ENCODE measurements at regions not wholly inside any gene's neighbourhood (a gene's known extent, or its start where the extent isn't known, plus 50 kb on each side); places are given as distances from the start of the nearest gene placed in this dataset.
"Not testable (repeated sequence)": the region's sequence is repeated elsewhere in the genome, so short reads cannot be mapped to it uniquely, and the experiment has no call there.

DNA sequence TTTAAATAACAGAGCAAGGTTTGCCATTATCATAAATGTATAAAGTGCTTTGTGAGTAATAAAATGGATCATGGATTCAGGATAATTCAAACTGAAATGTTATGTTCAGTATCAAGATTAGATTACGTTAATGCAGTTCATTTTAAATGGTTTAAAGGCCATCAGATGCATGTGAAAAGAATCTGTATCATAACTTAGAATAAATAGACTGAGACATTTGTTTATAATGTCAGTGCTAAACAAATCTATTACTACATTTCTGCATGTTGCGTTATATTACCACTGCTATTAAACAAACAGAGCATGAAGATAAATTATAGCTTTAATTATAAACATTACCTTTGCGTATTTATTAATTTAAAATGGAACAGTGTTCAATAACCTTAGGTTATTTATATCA, 160.2 kb downstream of the TOX3 start:
- DNase-seq: no peak

GRCh38 chr16:52384378-52384777, 162.6 kb downstream of the TOX3 start:
- no peak for DNase-seq

GRCh38 chr16:52383640-52384292, 163.2 kb downstream of the TOX3 start:
- no peak for DNase-seq

DNA sequence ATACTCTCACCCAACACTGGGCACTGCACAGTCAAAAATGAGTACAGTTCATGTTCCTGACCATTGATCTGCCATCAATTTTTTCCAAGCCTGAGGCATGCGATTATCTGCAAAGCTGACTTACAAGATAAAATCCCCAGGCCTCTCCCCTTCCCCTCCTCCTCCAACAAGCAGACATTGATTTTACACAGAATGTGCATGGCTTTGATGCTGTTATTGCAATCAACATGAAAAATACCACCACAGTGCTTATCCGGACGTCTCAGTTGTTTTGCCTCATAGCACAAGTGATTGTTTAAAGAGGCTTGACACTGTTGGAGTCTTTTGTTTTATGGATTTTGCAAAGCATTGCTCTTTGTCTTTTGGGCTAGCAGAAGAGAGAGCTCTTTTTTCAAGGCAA, 163.8 kb downstream of the TOX3 start:
- no peak for DNase-seq

DNA sequence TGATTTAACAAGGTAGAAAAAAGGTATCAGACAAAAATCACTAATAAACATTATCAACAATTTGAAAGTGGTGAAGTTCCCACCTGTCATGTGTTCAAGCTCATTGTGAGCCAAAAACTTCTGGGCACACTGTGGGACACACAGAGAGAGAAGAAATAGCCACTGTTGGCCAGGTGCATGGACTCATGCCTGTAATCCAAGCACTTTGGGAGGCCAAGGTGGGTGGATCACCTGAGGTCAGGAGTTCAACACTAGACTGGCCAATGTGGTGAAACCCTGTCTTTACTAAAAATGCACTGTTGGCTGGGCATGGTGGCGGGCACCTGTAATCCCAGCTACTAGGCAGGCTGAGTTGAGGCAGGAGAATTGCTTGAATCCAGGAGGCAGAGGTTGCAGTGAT, 167.4 kb downstream of the TOX3 start:
- DNase-seq: no peak

GRCh38 chr16:52376676-52377280, 170.2 kb downstream of the TOX3 start:
- no peak for DNase-seq

DNA sequence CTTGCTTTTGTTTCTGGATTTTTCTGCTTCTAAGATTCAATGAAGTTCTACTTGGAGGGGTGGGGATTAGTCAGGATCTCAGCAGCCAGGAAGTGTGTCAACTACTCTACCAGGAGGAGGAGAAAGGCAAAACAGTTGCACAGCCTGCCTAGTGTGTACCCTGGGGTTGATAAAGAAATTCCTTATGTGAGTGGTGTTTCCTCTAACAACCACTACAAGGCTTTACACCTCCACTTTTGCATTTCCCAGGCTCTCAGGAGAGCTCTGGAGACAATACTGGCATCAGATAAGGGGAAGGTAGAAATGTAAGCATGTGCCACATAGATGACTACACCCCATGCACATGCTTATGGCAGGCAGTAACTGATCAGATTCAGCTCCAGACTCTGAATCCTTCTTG, 174.6 kb downstream of the TOX3 start:
- no peak for DNase-seq

DNA sequence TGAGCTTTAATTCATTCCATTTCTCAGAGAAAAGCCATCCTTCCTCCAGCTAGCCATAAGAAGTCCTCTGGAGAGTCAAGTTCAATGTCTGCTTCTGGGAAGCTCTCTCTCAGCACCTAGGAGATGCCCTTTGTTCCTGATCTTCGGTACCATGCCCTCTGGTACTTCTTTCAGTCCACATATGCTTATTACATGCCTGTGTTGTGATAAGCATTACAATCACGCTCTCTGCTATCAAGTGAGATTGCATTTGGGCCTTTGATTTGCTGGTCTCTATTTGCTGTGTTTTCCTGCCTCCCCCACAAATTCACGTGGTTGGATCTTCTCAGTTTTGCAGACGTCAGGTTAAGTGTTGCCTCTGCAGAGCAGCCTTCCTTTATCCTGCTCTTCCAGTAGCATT, 178.1 kb downstream of the TOX3 start:
- DNase-seq: no peak

DNA sequence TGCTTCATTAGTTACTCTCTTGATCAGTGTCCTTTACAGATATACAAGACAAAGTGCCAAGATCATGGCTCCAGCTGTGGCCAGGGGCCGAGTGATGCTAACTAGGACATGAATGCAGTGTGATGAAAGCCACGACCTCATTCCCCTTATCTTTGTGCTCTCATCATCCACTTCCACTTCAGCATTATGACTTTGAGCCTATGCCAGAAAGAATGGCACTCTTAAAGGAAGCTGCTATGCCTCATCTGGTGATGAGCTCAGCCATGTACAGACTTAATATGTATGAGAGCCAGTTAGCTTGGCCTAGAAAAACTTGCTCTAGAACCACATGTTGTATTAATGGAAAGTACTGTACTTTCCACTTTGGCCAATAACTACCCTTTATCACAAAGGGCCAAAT, 179.1 kb downstream of the TOX3 start:
- no peak for DNase-seq

DNA sequence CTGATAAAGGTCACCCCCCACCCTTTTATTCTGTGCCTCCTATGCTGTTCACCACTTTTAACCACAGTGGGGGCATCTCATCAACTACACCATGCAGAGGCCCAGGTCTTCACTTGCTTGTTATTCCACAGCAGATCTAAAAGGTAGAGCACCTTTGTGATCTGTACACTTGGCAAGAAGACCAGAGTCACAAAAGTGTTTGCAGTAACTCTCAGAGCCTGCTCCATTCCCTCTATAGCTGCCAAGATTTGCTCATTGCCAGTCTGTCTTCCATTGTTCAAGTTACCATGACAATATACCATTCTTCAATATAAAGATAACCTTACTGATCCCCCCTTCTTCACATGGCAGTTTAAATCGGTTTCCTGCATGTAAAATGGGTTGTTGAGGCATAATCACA, 180.0 kb downstream of the TOX3 start:
- DNase-seq: no peak

DNA sequence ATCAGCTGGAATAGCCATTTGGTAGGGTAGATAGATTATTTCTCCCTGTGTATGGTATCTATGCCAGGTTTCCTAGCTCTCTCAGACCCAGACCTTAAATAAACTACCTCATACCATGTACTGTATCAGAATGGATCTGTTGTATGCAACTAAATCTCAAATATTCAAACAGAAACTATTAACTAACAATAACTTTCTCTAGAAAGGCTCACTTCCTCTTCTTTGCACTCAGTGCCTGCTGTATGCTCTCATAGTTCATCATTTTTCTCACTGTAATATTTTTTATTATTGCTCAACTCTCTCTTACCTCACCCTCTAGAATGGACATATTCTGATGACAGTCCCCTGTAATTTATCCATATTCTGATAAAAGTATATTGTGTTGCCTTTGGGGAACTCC, 182.4 kb downstream of the TOX3 start:
- no peak for DNase-seq

- DNase-seq: no peak
These were observed 183.9 kb downstream of the TOX3 start for GRCh38 chr16:52363082-52363481.

- no peak for DNase-seq
These were observed 189.2 kb downstream of the TOX3 start for GRCh38 chr16:52357711-52358110.

DNA sequence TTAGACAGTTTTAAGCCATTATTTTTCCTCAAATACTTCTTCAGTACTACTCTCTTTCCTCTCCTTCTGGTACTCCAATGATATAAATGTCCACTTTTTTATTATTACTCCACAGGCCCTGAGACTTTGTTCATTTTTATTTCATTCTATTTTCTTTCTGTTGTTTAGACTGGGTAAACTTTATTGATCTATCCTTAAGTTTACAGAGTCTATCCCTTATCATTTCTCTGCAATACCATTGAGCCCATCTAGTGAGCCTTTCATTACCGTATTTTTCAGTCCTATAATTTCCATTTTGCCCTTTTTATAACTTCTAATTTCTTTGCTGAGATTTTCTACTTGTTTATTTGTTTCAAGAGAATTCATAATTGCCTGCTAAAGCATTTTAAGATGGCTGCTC, 193.7 kb downstream of the TOX3 start:
- no peak for DNase-seq

- DNase-seq: no peak
These were observed 195.5 kb downstream of the TOX3 start for GRCh38 chr16:52351451-52351850.

DNA sequence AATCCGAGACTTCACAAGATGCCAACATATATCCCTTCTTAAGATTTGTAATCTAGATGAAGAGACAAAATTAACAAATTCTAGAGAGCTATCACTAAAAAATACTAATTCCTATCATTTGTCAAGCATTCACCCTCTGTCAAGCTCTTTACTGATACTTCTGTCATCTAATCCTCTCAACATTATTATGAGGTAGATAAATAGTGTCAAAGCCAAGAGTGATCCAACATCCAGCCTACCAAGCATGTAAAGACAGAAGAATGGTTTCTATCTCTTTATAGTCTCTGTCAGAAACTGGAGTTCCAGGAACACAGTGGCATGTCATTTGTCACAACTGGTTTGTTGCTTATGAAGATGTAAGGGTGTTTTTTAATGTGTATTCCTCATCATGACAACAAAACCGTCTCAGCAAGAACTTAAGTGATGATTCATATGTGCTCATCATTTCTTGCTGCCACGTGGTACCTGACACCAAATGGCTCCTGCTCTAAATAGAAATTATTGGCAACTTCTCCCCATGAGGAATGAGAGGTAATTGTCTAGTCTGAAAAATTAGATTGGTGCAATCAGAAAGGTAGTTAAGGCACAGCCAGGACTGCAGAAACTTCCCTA, 196.8 kb downstream of the TOX3 start:
- DNase-seq: no peak

DNA sequence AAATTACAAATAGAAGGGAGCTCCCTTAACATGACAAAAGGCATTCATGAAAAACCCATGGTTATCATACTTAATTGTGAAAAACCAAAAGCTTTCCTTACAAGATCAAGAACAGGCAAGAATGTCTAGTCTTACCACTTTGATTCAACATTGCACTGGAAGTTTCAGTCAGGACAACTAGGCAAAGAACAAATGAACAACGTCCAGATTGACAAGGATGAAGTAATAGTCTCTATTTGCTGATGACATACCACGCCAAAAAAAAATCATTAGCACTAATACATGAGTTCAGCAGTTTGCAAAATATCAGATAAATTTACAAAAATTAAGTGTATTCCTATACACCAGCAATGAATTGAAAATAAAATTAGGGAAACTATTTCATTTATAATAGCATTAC, 200.2 kb downstream of the TOX3 start:
- no peak for DNase-seq

GRCh38 chr16:52333673-52334072, 213.3 kb downstream of the TOX3 start:
- DNase-seq: not testable (repeated sequence)

- DNase-seq: no peak
These were observed 226.0 kb downstream of the TOX3 start for GRCh38 chr16:52320930-52321439.

DNA sequence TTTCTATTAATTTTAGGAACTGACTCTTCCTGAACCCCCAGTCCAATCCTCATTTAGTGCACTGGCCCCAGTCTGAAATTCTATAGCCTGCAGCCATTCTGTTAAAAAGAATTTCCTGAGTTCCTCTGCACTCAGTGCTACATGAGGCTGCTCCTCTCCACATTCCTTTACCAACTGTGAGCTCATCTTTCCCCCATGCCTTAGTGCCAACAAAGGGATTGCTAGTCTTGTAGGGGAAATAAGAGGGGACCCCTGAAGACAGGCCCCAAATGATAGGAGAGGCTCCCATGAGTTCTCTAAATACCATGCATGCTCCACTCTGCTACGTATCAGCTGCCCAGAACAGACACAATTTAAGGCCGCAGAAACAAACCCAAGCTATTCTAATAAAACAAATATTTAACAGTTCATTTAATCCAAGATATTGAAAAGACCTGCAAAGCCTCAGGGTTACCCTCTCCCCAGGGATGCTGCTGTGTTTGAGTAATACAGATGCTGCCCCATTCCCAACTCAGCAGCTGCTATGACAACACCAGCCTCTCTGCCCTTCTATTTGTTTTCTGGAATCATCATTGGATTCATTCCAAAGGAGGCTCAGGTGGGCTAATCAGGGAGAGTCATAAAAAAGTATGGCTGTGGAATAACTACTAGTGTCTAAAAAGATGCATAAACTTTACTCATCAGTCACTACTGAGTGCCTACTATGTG, 228.5 kb downstream of the TOX3 start:
- no peak for DNase-seq

GRCh38 chr16:52316241-52316640, 230.7 kb downstream of the TOX3 start:
- no peak for DNase-seq

- no peak for DNase-seq
These were observed 234.2 kb downstream of the TOX3 start for GRCh38 chr16:52312716-52313115.

DNA sequence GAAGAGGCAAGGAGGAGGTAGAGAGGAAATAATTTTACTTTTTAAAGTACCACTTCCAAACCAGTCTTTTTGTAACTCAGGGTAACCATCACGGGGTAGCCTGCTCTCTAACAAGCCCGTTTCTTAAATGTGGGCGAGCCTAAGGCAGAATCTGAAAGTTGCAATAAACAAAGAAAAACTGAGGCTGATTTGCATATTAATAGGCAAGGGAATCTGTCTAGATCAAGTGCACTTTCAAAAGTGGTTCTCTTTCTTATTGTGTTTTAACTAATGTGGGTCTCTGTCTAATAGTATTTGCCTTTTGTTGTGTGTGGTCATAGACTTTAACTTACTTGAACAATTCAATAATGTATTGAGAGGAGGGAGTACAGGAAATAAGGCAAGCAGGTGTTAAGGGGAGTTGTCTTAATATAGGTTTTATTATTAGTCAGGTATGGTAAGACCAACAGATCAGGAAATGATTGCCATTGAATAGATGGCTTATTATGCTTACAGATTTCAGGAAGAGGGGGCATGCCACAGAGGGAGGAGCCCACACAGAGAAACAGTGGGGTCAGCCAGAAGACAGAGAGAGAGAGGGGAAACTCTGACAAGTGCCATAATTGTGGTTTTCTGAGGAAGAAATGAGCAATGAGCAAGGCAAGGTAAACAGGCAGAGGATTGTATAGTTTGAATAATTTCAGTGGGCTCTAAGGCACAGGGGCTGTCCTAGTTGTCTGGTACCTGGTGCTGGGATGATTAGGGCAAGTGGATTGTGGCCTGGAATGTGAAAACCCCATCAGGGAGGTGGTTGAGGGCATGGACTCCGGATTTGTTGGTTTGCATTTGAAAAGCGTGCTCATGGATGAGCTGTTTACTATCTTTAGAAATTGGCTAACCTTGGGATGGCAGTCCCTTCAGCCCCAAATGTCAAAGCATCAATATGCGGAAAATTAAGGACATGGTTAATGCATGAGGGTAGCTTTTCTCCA, 237.2 kb downstream of the TOX3 start:
- no peak for DNase-seq

Measured in activated CD4-positive, alpha-beta T cell treated with anti-CD3 and anti-CD28 coated beads, Interleukin-2, amount 50 U/mL, for 48 hours (primary cell).